ENCODE measurements at regions not wholly inside any gene's neighbourhood (a gene's known extent, or its start where the extent isn't known, plus 50 kb on each side); places are given as distances from the start of the nearest gene placed in this dataset.
"Not testable (repeated sequence)": the region's sequence is repeated elsewhere in the genome, so short reads cannot be mapped to it uniquely, and the experiment has no call there.

- DNase-seq, result no peak
These were observed 272.3 kb downstream of the MRPS30 start for GRCh38 chr5:45081082-45081481.

- no peak for DNase-seq
These were observed 281.1 kb downstream of the MRPS30 start for GRCh38 chr5:45089870-45090269.

- no peak for DNase-seq
These were observed 284.6 kb downstream of the MRPS30 start for GRCh38 chr5:45093377-45093776.

- DNase-seq, result no peak
These were observed 286.2 kb downstream of the MRPS30 start for GRCh38 chr5:45094876-45095440.

- DNase-seq, result no peak
These were observed 289.7 kb downstream of the MRPS30 start for GRCh38 chr5:45098483-45098882.

GRCh38 chr5:45101146-45101545 lies 292.4 kb downstream of the MRPS30 start:
- DNase-seq, result no peak

GRCh38 chr5:45105491-45105994 lies 296.8 kb downstream of the MRPS30 start:
- DNase-seq, result no peak

GRCh38 chr5:45109062-45109461 lies 300.3 kb downstream of the MRPS30 start:
- no peak for DNase-seq

GRCh38 chr5:45109636-45110035 lies 300.9 kb downstream of the MRPS30 start:
- no peak for DNase-seq

- no peak for DNase-seq
These were observed 301.7 kb downstream of the MRPS30 start for GRCh38 chr5:45110399-45110798.

GRCh38 chr5:45113726-45114125 lies 305.0 kb downstream of the MRPS30 start:
- DNase-seq, result no peak

- no peak for DNase-seq
These were observed 324.2 kb downstream of the MRPS30 start for GRCh38 chr5:45132972-45133371.

- no peak for DNase-seq
These were observed 354.2 kb downstream of the MRPS30 start for GRCh38 chr5:45162974-45163373.

- no peak for DNase-seq
These were observed 362.8 kb downstream of the MRPS30 start for GRCh38 chr5:45171563-45171962.

GRCh38 chr5:45172634-45173033 lies 363.9 kb downstream of the MRPS30 start:
- DNase-seq, result not testable (repeated sequence)

GRCh38 chr5:45179686-45180085 lies 370.9 kb downstream of the MRPS30 start:
- no peak for DNase-seq

- no peak for DNase-seq
These were observed 380.3 kb downstream of the MRPS30 start for GRCh38 chr5:45189042-45189441.

GRCh38 chr5:45189481-45189880 lies 380.7 kb downstream of the MRPS30 start:
- DNase-seq, result no peak

- DNase-seq, result no peak
These were observed 386.3 kb downstream of the MRPS30 start for GRCh38 chr5:45195026-45195425.
